HT1080 (cell line): ENCODE measurements at regions not wholly inside any gene's neighbourhood (a gene's known extent, or its start where the extent isn't known, plus 50 kb on each side); places are given as distances from the start of the nearest gene placed in this dataset.

Experiments used
- DNase-seq: peaks from one replicate; pipeline ENCODE4 v3.0.0-alpha.2; 2015; ENCODE audit warnings: low read depth

DNA sequence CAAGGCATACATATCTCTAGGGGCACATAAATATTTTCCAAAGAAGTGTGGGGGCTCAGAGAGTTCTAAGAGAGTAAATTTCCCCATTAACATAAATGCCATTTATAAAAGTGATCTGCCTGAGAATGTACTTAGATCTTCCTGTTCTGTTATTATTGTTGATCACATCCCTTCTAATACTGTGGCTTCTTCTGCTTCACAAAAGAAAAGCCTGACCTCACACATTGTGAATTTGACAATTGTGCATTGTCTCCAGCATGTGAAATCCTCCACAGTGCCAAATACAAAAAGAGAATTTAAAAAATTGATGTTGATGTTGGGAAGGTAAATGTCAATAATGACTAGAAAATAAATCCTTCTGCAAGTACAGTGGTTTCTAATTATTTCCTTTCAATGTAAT is 330.5 kb upstream of the LRIG3 start:
- DNase-seq, result no peak

DNA sequence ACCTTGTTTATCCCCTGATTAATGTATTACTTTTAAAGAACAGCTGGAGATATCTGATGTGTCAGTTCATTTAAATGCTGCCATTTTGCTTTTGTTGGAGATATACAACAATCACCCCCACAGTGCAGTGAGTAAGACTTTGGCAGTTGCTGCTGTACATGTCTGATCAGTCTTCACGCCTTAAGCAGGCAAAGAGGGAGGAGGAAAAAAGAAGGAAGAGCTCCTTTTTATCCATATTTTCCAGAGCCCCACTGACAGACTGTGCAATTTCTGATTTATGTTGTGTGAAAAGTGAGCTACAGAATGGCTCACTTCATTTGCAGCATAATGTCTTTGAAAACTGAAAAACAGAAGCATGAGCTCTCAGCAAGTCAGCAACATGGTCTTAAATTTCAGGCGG is 319.7 kb upstream of the LRIG3 start:
- no peak for DNase-seq

DNA sequence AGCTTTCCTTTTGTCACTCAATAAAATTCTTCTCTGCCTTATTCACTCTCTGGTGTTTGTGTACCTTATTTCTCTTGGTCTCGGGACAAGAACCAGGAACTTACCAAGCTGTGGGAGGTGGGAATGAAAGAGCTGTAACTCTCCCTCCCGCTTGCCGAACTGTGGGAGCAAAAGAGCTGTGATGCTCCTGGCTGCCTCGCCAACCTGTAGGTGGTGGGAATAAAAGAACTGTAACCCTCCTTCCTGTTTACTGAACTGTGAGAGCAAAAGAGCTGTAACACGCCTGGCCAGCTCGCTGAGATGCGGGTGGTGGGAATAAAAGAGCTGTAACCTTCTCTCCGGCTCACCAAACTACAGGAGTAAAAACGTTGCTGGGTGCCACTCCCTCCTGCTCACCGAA is 314.1 kb upstream of the LRIG3 start:
- no peak for DNase-seq

DNA sequence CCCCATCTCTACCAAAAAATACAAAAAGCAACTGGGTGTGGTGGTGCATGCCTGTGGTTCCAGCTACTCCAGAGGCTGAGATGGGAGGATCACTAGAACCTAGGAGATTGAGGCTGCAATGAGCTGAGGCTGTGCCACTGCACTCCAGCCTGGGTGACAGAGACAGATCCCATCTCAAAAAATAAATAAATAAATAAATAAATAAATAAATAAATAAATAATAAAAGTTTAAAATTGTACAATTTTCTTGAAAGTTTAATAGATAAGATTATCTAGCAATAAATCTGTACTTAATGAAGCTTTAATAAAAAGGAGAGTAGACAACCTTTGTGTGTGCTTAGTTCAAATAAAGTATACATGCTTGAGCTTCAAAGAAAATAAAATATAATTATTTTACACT is 310.0 kb upstream of the LRIG3 start:
- DNase-seq, result no peak

DNA sequence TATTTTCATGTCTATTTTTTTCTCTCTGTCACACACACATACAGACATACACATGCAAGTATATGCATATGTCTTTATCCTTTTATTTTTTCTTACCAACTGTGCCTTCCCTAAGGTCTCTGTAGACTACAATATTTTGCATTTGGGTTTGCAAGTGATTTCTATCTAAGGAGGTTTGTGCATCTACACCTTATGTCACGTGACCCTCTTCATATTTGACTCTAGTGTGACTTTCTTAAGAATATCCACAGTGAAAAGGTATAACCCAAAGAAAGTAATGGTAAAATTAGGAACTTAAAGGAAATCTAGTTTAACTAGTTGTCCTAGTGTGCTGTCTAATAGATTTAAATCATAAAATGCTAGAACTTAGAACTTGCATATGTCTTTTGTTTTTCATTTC is 298.8 kb upstream of the LRIG3 start:
- DNase-seq, result no peak

DNA sequence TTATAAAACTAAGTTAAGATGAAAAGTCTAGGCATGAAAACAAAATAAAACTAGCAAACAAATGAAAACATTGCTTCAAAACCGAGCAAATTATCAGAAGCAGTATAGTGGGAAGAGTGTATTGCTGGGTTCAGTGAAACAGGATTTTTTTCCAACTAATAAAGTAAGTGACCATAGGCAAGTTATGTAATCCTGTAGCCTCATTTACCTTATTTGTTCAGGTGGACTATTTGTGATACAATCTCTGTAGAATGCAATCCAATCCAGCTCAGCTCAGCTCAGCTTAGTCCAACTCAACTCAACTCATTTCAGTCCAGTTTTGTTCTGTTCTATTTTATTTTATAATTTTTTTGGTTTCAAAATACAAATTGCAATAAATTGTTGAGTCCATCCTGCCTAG is 276.7 kb upstream of the LRIG3 start:
- DNase-seq, result no peak

DNA sequence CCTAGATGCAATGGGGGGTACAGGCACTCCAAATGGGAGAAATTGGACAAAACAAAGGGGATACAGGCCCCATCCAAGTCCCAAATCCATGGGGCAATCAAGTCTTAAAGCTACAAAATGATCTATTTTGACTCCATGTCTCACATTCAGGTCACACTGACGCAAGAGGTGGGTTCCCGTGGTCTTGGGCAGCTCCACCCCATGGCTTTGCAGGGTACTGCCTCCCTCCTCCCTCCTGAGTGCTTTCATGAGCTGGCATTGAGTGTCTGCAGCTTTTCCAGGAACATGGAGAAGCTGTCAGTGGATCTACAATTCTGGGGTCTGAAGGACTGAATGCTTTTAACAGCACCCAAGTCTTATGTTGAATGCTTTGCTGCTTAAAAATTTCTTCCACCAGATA is 274.5 kb upstream of the LRIG3 start:
- DNase-seq, result peak; percentile 12

DNA sequence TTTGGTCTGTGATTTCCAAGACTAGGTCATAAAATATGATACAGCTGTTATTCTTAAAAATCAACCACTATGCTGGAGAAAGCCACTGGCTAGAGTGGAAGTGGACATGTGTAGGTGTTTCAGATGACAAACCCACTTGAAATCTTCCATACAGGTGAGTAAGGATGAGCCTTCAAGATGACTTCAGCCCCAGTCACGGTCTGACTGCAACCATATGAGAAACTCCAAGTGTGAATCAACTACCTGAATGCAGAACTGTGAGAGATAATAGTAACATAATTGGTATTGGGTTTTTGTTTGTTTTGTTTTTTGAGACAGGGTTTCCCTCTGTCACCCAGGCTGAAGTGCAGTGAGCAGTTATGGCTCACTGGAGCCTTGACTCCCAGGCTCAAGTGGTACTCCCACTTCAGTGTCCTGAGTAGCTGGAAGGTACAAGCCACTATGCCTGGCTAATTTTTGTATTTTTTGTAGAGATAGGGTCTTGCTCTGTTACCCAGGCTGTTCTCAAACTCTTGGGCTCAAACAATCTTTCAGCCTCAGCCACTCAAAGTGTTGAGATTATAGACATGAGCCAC is 273.3 kb upstream of the LRIG3 start:
- no peak for DNase-seq

DNA sequence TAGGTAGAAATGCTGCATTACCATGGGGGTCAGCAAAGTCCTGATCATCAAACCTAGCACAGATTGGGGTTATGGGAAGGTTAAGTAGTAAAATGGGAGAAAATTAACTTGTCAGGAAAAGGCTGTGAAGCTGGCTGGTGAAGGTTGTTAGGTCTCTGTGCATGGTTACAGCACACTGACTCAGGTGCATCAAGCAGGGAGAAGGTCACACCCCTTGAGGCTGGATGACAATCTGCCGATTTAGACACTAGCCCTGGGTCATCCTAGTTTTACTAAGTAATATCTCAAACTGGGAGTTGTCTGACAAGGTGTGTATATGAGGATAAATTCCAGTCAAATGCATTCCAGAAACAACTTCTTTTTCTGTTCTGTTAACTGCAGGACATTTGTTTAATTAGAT is 271.1 kb upstream of the LRIG3 start:
- no peak for DNase-seq

DNA sequence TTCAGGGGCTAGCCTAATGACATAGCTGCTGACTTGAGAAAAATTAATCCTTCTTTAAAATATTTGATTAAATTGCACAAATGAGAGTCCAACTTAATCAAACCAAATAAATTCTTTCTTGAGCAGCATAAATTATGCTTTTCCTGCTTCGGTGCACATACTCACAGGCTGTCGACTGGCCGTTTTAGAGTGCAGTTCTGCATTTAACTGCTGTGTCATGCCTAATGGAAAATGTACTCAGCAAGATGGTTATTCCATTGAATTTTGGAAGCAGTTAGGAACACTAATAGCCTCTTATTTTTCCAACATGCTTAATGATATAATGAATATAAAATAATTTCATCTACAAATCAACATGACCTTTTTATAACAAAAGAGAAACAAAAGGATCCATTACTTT is 266.1 kb upstream of the LRIG3 start:
- DNase-seq, result no peak

DNA sequence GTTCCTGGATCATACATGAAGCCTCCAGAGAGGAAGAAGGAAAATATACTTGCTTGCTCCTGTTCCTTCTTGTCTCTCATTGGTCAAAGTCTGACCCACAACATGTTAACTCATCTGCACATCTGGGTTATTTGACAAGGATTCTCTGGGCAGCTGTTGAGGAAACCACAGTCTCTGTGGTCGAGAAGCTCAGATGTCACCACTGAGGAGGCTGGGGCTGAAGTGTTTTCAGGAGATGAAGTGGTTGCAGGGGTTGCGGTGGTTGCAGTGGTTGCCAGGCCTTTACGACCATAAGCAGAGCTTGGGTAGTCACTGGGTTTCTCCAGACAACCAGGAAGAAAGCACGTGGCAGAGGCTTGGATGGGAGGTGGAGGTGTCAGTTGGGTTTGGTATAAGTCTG is 265.0 kb upstream of the LRIG3 start:
- peak; percentile 1 for DNase-seq

DNA sequence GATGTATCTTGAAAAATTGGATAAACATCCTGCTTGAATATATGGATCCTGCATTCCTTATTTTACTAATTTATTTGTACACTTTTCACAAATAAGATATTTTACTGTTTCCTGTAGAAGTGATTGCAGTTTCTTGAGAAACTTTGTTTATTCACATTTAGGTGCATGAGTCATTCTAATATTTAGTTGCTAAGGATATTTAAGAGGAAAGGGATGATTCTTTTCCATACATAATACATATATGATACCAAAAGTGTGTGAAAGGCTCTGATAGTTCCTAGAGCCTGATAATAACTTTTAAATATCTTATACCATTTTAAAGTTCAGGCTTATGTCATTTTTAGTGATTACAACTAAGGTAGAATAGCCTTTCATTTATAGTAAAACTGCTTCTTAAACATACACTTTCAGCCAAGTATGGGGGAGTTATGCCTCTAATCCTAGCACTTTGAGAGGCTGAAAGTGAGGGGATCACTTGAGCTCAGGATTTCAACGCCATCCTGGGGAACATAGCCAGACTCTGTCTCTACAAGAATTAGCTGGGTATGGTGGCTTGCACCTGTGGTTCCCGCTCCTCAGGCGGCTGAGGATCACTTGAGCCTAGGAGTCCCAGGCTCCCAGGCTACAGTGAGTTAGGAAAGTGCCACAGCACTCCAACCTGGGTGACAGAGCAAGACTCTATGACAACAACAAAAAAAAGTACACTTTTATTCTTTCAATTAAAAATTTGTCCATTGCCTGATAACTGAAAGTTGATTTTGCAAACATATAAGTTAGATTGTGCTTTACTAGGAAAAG is 262.6 kb upstream of the LRIG3 start:
- DNase-seq, result no peak

DNA sequence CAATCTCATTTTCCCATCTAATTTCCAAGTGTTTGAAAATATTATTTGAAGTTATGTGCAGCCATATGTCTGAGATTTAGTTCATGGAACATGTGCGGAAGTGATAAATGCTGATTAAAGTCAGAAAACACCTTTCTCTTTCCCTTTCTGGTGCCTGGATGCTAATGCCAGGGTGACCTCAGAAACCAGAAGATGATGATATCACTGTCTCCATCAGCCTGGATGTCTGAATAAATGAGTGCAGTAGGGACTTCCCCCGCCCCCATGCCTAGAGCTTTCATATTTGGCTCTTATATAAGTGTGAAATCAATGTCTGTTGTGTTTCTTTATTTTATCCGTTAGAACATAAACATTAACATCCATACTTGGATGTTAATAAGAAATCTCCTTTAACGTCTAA is 261.9 kb upstream of the LRIG3 start:
- DNase-seq, result no peak

DNA sequence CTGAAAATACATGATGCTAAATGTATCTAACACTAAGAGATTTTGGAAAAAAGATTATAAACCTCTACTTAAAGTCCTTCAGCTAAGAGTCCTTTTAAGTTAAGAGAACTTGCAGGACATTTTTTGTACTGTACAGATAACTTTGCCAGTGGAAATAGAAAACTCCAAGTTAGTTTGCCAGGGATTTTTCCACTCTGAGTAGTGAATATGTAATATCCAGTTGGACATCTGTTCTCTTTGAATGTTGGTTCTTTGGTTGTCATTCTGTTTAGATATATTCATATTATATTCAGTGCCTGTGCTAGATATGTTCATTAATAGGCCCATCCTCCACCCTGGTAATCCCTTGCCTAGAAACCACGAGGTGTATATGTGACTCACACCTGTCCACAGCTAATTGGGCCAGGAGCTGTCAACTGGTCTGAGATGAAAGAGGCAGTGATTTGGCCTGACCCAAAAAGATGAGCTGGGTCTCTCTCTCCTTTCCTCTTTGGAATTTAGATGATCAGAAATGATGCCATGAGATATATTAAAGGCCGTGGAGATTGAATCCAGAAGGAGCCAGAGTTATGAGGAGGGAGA is 261.0 kb upstream of the LRIG3 start:
- DNase-seq, result no peak

DNA sequence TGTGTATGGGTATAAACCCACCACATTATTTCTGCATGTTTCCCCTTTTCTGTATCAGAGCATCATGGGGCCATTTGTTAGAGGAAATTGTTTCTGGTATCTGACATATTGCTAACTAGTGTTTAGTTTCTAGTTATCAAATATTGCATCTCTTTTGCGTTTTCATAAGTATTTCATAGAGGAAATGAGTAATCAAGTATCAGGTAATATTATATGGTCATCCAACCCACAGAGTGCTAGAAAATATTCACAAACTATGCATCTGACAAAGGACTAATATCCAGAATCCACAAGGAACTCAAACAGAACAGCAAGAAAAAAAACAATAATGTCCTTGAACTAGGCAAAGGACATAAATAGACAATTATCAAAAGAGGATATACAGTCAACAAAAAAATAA is 258.9 kb upstream of the LRIG3 start:
- DNase-seq, result no peak

DNA sequence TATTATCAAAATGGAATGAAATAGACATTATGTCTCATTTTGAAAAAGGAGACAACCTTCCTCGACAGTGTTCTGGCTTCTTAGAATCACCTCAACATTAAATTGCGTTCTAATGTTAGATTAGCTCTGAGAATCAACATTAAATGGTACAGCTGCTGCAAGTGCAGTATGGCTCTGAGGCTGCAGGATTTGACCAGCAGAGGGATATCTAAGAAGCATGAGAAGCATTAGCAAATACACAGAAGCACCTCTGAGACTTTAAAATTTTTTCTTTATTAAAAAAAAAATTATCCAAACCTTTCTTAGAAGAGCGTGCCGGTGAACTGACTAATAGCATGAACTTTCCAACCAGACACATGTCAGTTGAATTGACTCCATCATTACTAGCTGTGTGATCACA is 253.4 kb upstream of the LRIG3 start:
- no peak for DNase-seq

DNA sequence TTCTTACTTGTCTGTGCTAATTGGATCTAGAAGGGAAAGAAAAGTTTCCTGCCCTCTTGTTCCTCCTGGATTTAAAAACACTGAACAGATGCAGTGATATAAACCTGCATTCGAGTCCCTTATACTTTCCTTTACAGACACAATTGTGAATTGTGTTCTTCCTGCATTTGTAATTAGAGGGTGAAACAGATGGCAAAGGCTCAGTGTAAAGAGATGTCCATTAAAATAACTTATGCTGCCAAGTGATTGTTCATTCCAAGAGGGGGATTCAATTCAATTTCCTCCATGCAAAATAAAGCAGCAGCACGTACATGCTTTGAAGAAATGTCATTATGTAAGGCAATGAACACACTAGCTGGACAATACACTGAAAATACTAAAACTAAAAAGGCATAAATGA is 248.3 kb upstream of the LRIG3 start:
- no peak for DNase-seq

DNA sequence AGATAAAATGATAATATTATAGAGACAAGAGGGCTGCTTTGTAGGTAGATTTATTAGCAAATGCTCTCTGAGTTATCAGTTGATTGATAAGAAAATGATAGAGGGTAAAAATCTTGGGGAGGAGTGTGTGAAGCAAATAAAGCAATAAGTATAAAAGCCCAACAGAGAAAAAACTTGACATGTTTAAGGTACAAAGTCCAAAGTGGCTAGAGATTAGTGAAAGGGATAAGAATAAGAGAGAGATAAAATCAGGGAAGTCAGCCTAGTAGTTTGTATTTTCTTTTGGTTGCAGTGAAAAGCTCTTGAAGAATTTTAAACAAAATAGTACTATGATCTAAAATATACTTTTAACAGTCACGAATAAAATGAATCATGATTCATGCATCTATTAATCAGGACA is 246.2 kb upstream of the LRIG3 start:
- no peak for DNase-seq

DNA sequence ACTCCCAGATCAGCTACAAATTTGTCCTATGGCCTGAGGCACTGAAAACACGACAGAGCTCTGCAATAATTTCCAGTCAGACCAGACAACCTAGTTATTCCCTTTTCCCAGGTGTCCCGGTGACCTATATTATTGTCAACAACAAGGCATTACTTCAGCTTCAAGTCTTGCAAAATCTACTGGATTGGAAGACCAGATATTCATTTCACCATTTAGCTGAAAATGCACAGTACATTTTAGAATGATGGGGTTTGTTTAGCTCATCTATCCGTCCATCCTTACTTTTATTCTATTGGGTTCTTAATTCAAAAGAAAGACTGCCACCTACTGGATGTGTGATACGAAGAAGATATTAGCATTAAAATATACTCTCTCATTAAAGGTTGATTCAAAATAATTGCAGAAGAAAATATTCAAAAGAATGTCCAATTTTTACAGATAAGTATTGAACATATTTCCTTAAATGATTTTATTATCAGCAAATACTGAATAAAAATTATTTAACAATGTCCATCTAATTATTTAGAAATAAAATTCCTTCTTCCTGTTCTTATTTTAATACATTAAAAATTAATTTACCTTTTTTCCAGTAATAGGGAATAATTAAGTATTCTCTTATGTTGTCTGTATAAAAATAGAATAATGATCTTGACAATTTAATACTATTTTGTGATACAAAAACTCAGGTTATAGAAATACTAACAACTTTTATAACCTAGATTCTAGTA is 244.9 kb upstream of the LRIG3 start:
- peak; percentile 19 for DNase-seq

DNA sequence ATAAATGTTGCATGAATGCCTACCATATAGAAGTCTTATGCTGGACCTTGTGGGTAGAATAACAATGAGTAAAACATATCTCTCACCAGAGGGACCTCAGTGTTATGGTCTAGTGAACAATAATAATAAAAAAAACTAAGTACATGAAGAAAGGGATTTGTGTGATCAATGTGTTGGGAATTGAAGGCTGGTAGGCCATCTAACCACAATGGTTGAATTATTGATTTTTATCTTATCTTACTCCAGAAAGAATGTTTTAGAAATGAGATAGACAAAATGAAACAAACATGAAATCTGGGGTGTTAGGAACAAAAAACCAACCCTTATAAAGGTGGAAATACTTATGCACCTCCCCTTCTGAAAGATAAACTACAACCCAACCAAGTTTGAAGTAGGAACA is 243.9 kb upstream of the LRIG3 start:
- no peak for DNase-seq

DNA sequence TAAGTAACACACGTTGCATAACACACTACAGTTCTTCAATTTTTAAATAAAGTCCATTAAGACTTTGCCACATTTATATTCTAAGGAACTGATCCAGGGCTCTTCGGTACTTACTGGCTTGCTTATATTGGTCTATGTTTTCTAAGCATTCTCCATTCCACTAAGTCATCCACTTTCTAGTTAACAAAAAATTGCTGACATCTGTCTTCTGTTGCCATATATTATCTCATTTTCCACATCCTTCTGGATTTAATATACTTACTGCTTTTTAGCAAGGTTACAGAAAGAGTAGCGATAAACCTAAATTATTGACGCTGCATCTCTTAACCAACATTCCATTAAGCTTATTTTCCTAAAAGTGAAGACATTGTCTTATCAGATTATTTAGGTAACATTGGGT is 238.4 kb upstream of the LRIG3 start:
- DNase-seq, result no peak

DNA sequence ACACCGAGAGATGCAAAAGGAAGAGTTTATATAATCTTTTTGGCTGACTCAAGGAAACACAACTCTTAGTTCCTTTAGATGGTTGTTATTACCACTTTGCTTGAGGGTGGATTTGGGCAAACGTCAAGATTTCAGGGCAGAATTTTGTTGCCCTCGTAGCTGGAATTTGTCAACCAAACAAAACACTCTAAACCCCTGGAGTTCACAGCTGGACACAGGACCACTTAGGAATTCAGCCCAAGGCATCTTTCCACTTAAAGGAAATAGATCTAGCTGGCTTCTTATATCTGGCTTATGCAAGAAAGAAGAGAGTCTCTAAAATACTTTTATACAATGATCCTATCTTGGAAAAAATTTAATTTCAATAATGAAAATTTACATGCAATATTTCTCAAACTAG is 237.8 kb upstream of the LRIG3 start:
- no peak for DNase-seq

DNA sequence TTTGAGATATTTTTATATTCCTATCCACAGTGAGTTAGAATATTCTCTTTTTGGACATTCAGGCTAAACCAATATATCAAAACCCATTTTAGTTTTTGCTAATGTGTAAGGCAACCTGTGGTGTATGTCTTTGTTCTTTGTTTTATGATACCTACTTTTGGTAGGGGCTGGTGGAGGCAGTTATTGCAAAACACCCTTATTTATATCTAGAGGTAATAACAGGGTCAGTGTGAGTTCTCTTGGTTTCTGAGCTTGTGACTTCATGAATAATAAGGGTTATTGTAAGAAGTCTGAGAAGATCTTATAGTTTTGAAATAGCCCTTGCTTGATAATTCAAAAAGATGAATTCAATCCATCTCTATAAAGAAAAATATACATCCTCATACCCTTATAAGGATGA is 235.1 kb upstream of the LRIG3 start:
- no peak for DNase-seq
